ENCODE measurements at regions not wholly inside any gene's neighbourhood (a gene's known extent, or its start where the extent isn't known, plus 50 kb on each side); places are given as distances from the start of the nearest gene placed in this dataset.

DNA sequence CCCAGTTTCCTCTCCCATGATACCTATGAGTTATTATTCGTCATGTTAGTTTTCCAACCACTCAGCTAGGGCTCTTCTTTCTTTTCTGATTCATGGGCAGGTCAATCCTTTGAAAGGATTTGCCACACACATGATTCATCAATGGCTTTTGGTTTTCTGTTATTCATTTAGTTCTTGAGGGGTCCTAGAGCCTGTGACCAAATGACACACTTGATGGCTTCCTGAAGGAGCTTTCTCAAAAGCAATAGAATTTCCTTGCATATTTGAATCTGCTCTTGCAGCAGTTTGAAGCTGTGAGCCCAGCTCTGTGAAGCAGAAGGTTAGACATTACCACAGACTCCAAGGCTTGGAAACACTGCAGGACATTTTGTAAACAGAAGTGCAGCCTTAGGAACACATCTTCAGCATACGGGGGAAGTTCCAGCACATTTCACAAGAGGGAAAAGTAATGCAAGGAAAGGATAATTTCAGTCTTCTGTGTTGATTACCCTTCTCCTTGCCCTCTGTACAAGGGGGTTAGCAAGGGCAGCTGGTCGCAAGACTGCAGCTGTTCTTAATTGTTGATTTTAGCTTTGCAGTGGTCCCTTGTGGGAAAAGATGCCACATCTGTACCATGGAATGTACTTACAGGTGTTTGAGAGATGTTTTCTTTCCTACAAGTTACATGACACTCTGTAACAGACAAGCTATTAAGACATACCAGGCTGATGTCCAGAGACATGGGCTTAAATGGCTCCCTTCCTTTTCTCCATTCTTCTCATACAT, 338.6 kb downstream of the KCNRG start:
- TF ChIP-seq EZH2phosphoT487 (conservative IDR thresholded peaks at IDR 0.05; ENCODE audit: low read length), result no peak
- TF ChIP-seq, protein P1, sequence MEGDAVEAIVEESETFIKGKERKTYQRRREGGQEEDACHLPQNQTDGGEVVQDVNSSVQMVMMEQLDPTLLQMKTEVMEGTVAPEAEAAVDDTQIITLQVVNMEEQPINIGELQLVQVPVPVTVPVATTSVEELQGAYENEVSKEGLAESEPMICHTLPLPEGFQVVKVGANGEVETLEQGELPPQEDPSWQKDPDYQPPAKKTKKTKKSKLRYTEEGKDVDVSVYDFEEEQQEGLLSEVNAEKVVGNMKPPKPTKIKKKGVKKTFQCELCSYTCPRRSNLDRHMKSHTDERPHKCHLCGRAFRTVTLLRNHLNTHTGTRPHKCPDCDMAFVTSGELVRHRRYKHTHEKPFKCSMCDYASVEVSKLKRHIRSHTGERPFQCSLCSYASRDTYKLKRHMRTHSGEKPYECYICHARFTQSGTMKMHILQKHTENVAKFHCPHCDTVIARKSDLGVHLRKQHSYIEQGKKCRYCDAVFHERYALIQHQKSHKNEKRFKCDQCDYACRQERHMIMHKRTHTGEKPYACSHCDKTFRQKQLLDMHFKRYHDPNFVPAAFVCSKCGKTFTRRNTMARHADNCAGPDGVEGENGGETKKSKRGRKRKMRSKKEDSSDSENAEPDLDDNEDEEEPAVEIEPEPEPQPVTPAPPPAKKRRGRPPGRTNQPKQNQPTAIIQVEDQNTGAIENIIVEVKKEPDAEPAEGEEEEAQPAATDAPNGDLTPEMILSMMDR (IDR thresholded peaks at IDR 0.05; ENCODE audit: insufficient read depth, low read length, poor library complexity, severe bottlenecking), result no peak
- no peaks in the 10 kb centered on the region for H4K20me1 ChIP-seq (ENCODE audit: low read depth, low read length)

DNA sequence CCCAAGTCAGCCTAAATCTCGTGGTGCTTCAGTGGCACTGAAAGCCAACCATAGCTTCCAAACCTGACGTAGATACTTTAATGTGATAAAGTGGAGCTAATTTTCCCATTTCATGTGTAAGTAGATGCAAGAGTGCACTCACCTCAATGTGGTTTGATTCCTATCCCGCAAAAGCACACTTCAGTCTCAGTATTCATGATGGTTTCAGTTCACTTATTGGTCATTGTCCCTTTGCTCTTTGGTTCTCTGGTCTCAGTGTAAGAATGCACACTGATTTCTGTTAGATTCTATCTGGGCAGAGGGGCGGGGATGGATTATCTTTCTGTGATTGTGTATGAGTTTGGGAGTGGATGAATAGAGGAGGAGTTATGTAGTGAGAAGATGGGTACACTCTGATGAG, 340.6 kb downstream of the KCNRG start:
- Histone ChIP-seq H3K4me2 (ENCODE audit: low read depth, low read length, poor library complexity, severe bottlenecking) (no peak overlapping the region), H4K20me1 (ENCODE audit: low read depth, low read length) (no peaks in the 10 kb centered on the region), H2AFZ (ENCODE audit: low read depth, low read length, severe bottlenecking) (no peak overlapping the region), H3K27ac (ENCODE audit: low read depth, low read length) (no peak overlapping the region), H3K9me2 (replicated peaks; ENCODE audit: insufficient read depth, low read length) (no peaks in the 10 kb centered on the region), H3K27me3 (ENCODE audit: low read length) (no peaks in the 10 kb centered on the region), H3K79me2 (ENCODE audit: insufficient read depth, low read length) (no peaks in the 10 kb centered on the region), H3K9me3 (ENCODE audit: insufficient read depth, low read length) (no peaks in the 10 kb centered on the region), H3K9ac (ENCODE audit: low read length) (no peak overlapping the region), H3F3A (ENCODE audit: insufficient read depth) (no peaks in the 10 kb centered on the region), H3K36me3 (ENCODE audit: low read length) (no peaks in the 10 kb centered on the region), H3K4me3 (ENCODE audit: insufficient read depth, low read length, poor library complexity, severe bottlenecking) (no peak overlapping the region)
- TF ChIP-seq EZH2phosphoT487 (conservative IDR thresholded peaks at IDR 0.05; ENCODE audit: low read length), result no peak
- TF ChIP-seq, protein P1 (IDR thresholded peaks at IDR 0.05; ENCODE audit: insufficient read depth, low read length, poor library complexity, severe bottlenecking), result no peak

More for the DNA sequence above, 338.6 kb downstream of the KCNRG start:
- no peak overlapping the region for H2AFZ ChIP-seq (ENCODE audit: low read depth, low read length, severe bottlenecking)
- H3K27ac ChIP-seq (ENCODE audit: low read depth, low read length), result no peak overlapping the region
- H3K4me2 ChIP-seq (ENCODE audit: low read depth, low read length, poor library complexity, severe bottlenecking), result no peak overlapping the region
- no peak overlapping the region for H3K9ac ChIP-seq (ENCODE audit: low read length)
- H3F3A ChIP-seq (ENCODE audit: insufficient read depth), result no peaks in the 10 kb centered on the region
- no peaks in the 10 kb centered on the region for H3K27me3 ChIP-seq (ENCODE audit: low read length)
- no peak overlapping the region for H3K4me3 ChIP-seq (ENCODE audit: insufficient read depth, low read length, poor library complexity, severe bottlenecking)
- no peaks in the 10 kb centered on the region for H3K36me3 ChIP-seq (ENCODE audit: low read length)
- H3K9me3 ChIP-seq (ENCODE audit: insufficient read depth, low read length), result no peaks in the 10 kb centered on the region
- no peaks in the 10 kb centered on the region for H3K79me2 ChIP-seq (ENCODE audit: insufficient read depth, low read length)
- no peaks in the 10 kb centered on the region for H3K9me2 ChIP-seq (replicated peaks; ENCODE audit: insufficient read depth, low read length)

DNA sequence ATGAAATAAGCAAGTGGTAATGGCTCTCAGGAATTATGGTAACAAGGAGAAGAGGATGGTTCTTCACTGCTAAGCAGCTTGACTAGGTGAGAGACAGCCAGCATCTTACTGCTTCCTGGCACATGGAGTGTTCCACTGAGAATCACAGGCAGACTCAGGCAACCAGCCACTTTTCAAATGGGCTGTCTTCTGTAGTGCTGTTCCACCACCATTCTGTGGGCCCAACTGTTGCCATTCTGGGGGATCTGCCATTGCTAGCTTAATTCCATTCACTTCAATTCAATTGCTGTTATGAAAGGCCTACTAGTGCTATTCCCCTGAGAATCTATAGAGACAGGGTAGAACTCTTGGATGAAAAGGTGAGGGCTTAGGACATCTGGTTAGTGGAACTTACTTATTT, 341.9 kb downstream of the KCNRG start:
- Histone ChIP-seq H3K9me2 (replicated peaks; ENCODE audit: insufficient read depth, low read length) (no peaks in the 10 kb centered on the region), H3K4me3 (ENCODE audit: insufficient read depth, low read length, poor library complexity, severe bottlenecking) (no peak overlapping the region), H3K9ac (ENCODE audit: low read length) (no peak overlapping the region), H3K4me2 (ENCODE audit: low read depth, low read length, poor library complexity, severe bottlenecking) (no peak overlapping the region), H3F3A (ENCODE audit: insufficient read depth) (no peaks in the 10 kb centered on the region), H2AFZ (ENCODE audit: low read depth, low read length, severe bottlenecking) (no peak overlapping the region), H3K79me2 (ENCODE audit: insufficient read depth, low read length) (no peaks in the 10 kb centered on the region), H3K9me3 (ENCODE audit: insufficient read depth, low read length) (no peaks in the 10 kb centered on the region), H3K36me3 (ENCODE audit: low read length) (no peaks in the 10 kb centered on the region), H3K27ac (ENCODE audit: low read depth, low read length) (no peak overlapping the region), H4K20me1 (ENCODE audit: low read depth, low read length) (no peaks in the 10 kb centered on the region), H3K27me3 (ENCODE audit: low read length) (no peaks in the 10 kb centered on the region)
- TF ChIP-seq EZH2phosphoT487 (conservative IDR thresholded peaks at IDR 0.05; ENCODE audit: low read length), result no peak
- TF ChIP-seq, protein P1 (IDR thresholded peaks at IDR 0.05; ENCODE audit: insufficient read depth, low read length, poor library complexity, severe bottlenecking), result no peak

Measured in SU-DHL-6 (cell line).